ENCODE measurements at regions not wholly inside any gene's neighbourhood (a gene's known extent, or its start where the extent isn't known, plus 50 kb on each side); places are given as distances from the start of the nearest gene placed in this dataset.

DNA sequence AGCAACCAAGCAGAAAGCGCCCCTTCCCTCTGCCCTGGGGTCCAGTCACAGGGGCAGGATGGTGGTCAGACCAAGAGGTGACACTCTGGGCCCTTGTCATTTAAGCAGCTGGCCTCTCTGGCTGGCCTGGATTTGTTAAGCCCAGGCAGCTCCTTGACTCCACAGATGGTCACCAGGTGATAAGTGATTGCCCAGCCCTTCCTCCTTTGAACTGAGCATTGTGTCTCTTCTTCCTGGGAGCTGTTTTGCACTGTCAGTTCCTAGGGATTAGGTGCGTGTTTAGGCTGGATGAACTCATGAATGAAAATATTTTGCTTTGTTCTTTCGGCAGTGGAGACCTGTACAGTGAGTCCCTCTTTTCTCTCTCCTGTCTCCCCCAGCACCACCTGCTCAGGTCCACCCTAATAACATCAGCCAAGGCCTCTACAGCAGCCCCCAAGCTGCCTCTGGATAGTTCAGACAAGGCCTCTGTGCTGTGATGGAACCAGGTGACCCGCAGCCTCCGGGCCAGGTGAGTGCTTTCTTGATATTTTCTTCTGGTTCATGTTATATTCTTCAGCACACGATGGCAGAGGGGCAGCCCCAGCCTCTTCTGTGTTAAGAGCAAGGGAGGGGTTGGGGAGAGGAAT, 139.7 kb upstream of the PITX1 start:
- Histone ChIP-seq H3K79me2 (ENCODE audit: low read length) (no peaks in the 10 kb centered on the region), H3K4me1 (ENCODE audit: low read length) (peaks cover 15% of the 10 kb centered on the region), H3K27ac (ENCODE audit: low read length) (no peak overlapping the region), H2AFZ (ENCODE audit: low read depth, low read length) (no peak overlapping the region), H3K9ac (ENCODE audit: low read length) (no peak overlapping the region), H3K27me3 (ENCODE audit: low read depth, low read length) (no peaks in the 10 kb centered on the region), H3K4me2 (ENCODE audit: low read length) (no peak overlapping the region), H4K20me1 (ENCODE audit: insufficient read depth, low read length) (no peaks in the 10 kb centered on the region), H3K4me3 (ENCODE audit: low read length) (no peak overlapping the region), H3K9me3 (ENCODE audit: insufficient read depth, low read length) (no peaks in the 10 kb centered on the region), H3K36me3 (replicated peaks; ENCODE audit: low read depth, low read length) (no peaks in the 10 kb centered on the region)
- TF ChIP-seq, protein P1, sequence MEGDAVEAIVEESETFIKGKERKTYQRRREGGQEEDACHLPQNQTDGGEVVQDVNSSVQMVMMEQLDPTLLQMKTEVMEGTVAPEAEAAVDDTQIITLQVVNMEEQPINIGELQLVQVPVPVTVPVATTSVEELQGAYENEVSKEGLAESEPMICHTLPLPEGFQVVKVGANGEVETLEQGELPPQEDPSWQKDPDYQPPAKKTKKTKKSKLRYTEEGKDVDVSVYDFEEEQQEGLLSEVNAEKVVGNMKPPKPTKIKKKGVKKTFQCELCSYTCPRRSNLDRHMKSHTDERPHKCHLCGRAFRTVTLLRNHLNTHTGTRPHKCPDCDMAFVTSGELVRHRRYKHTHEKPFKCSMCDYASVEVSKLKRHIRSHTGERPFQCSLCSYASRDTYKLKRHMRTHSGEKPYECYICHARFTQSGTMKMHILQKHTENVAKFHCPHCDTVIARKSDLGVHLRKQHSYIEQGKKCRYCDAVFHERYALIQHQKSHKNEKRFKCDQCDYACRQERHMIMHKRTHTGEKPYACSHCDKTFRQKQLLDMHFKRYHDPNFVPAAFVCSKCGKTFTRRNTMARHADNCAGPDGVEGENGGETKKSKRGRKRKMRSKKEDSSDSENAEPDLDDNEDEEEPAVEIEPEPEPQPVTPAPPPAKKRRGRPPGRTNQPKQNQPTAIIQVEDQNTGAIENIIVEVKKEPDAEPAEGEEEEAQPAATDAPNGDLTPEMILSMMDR (IDR thresholded peaks at IDR 0.05; ENCODE audit: low read depth, low read length): no peak
- no peak for TF ChIP-seq EZH2phosphoT487 (IDR thresholded peaks at IDR 0.05; ENCODE audit: low read depth)

DNA sequence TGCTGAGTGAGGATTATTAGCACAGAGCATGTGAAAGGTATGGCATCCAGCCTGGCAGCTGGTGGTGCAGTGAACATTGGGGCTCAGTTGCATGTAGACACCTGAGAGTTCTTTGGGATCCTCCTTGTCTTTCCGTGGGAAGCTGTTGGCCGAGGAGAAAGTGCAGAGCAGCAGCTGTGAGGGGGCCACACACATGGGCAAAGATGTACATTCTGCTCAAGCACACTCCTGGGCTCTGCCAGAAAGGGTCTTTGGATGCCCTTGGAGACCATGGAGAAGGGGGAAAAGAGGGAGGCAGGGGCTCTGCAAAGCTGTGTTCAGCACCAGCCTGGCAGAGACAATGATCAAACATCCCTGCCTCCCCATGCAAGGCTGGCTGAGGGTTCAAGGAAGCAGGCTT, 138.7 kb upstream of the PITX1 start:
- no peak overlapping the region for H3K4me3 ChIP-seq (ENCODE audit: low read length)
- no peaks in the 10 kb centered on the region for H3K9me3 ChIP-seq (ENCODE audit: insufficient read depth, low read length)
- peaks cover 5% of the 10 kb centered on the region for H3K4me1 ChIP-seq (ENCODE audit: low read length)
- no peaks in the 10 kb centered on the region for H4K20me1 ChIP-seq (ENCODE audit: insufficient read depth, low read length)
- H3K27me3 ChIP-seq (ENCODE audit: low read depth, low read length): no peaks in the 10 kb centered on the region
- H3K79me2 ChIP-seq (ENCODE audit: low read length): no peaks in the 10 kb centered on the region
- H3K9ac ChIP-seq (ENCODE audit: low read length): no peak overlapping the region
- TF ChIP-seq EZH2phosphoT487 (IDR thresholded peaks at IDR 0.05; ENCODE audit: low read depth): no peak
- TF ChIP-seq, protein P1 (IDR thresholded peaks at IDR 0.05; ENCODE audit: low read depth, low read length): no peak
- no peak overlapping the region for H3K27ac ChIP-seq (ENCODE audit: low read length)
- H3K36me3 ChIP-seq (replicated peaks; ENCODE audit: low read depth, low read length): no peaks in the 10 kb centered on the region
- no peak overlapping the region for H3K4me2 ChIP-seq (ENCODE audit: low read length)
- H2AFZ ChIP-seq (ENCODE audit: low read depth, low read length): no peak overlapping the region

DNA sequence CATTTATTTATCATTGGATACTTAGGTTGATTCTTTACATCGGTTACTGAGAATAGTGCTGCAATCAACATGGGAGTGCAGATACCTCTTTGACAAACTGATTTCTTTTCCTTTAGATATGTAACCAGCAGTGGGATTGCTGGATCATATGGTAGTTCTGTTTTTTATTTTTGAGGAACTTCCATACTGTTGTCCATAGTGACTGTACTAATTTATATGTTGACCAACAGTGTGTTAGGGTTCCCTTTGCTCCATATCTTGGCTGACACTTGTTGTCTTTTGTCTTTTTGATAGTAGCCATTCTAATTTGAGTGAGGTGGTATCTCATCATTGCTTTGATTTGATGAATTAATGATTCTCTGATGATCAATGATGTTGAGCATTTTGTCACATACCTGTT, 137.3 kb upstream of the PITX1 start:
- Histone ChIP-seq H3K9me3 (ENCODE audit: insufficient read depth, low read length) (no peaks in the 10 kb centered on the region), H3K4me1 (ENCODE audit: low read length) (no peaks in the 10 kb centered on the region)
- TF ChIP-seq EZH2phosphoT487 (IDR thresholded peaks at IDR 0.05; ENCODE audit: low read depth): no peak
- TF ChIP-seq, protein P1 (IDR thresholded peaks at IDR 0.05; ENCODE audit: low read depth, low read length): no peak

DNA sequence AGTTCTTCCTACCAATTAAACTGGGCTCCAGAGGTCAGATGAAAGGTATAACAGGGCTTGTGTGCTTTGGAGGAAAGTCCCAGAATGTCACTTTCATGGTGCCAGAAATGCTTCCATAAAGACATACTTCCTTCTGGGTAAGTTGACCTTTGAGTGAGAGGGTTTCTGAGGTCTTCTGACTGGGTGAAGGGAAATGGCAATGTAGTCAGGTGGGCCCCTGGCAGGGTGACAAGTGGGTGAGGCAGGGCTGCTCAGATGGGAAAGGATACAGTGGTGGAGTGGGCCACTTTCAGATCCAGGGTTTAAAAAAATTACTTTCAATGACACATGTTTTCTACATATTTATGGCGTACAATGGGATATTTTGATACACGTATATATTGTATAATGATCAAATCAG, 136.5 kb upstream of the PITX1 start:
- TF ChIP-seq EZH2phosphoT487 (IDR thresholded peaks at IDR 0.05; ENCODE audit: low read depth): no peak
- TF ChIP-seq, protein P1 (IDR thresholded peaks at IDR 0.05; ENCODE audit: low read depth, low read length): no peak
- H3K4me3 ChIP-seq (ENCODE audit: low read length): no peak overlapping the region
- no peaks in the 10 kb centered on the region for H3K36me3 ChIP-seq (replicated peaks; ENCODE audit: low read depth, low read length)
- H3K27me3 ChIP-seq (ENCODE audit: low read depth, low read length): no peaks in the 10 kb centered on the region
- H3K9ac ChIP-seq (ENCODE audit: low read length): no peak overlapping the region
- H3K27ac ChIP-seq (ENCODE audit: low read length): no peak overlapping the region
- no peaks in the 10 kb centered on the region for H3K9me3 ChIP-seq (ENCODE audit: insufficient read depth, low read length)
- H3K4me2 ChIP-seq (ENCODE audit: low read length): no peak overlapping the region
- no peaks in the 10 kb centered on the region for H4K20me1 ChIP-seq (ENCODE audit: insufficient read depth, low read length)
- no peaks in the 10 kb centered on the region for H3K79me2 ChIP-seq (ENCODE audit: low read length)
- no peak overlapping the region for H2AFZ ChIP-seq (ENCODE audit: low read depth, low read length)
- H3K4me1 ChIP-seq (ENCODE audit: low read length): no peaks in the 10 kb centered on the region

More for the DNA sequence above, 137.3 kb upstream of the PITX1 start:
- Histone ChIP-seq H3K79me2 (ENCODE audit: low read length) (no peaks in the 10 kb centered on the region), H3K27ac (ENCODE audit: low read length) (no peak overlapping the region), H2AFZ (ENCODE audit: low read depth, low read length) (no peak overlapping the region), H3K36me3 (replicated peaks; ENCODE audit: low read depth, low read length) (no peaks in the 10 kb centered on the region), H3K4me3 (ENCODE audit: low read length) (no peak overlapping the region), H4K20me1 (ENCODE audit: insufficient read depth, low read length) (no peaks in the 10 kb centered on the region), H3K4me2 (ENCODE audit: low read length) (no peak overlapping the region), H3K9ac (ENCODE audit: low read length) (no peak overlapping the region), H3K27me3 (ENCODE audit: low read depth, low read length) (no peaks in the 10 kb centered on the region)

Measured in OCI-LY3 (cell line).